IPS-NIHi11 (cell line): ENCODE measurements at regions not wholly inside any gene's neighbourhood (a gene's known extent, or its start where the extent isn't known, plus 50 kb on each side); places are given as distances from the start of the nearest gene placed in this dataset.
A peak's percentile ranks its signal among the peaks of the same experiment; 100 is the strongest.

ENCODE experiments used
- DNase-seq: peaks from one replicate; pipeline ENCODE4 v3.0.0; 2012; ENCODE audit warnings: mixed read lengths, low spot score

DNA sequence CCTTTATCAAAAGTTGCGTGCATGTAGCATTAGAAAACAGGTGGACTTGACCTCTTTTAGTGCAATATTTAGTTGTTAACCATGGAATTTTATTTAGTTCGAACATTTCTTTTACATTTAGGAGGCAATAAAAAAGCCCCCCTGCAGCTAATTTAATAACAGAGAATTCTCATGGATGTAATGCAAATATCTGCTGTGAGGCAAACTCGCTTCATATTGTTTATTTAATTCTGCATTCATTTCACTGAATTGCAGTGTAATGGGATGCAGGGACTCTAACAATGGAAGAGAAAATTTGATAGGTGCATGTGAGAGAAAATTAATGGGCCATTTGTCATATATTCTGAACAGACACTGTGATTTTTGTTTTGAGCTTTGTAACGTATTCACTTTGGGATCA lies 205.1 kb upstream of the CHD1 start:
- no peak for DNase-seq

DNA sequence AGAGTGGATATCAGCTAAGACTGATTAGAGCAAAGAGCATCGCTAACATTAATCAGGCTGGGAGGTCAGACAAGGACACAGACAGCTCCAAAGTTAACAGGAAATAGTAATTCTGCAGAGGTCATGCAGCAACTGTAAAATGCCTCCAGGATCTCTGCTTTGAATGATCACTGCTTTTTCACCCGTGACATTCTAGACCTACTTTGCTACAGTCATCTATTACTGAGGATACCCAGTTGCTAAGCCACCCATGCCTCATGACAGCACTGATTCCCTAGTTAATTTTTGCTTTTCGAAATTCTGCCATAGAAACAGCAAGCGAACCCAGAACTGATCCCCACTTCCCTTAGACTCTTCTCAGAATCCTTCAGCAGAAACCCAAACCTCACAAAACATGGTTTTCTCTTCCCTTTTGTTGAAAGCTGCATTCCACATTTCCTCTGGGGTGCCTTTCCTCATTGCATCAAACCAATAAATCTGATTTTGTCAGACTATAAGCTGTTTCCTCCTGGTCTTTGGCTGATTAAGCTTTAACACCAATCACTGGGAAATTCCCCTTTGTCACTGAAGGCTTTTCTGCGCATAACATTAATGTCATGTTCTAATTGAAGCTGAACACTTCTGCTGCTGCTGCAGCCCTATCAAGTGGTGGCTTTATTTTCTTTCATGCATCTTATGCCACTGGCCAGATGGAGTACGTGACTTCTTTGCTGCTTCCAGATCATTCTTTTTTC lies 201.1 kb upstream of the CHD1 start:
- DNase-seq: no peak

DNA sequence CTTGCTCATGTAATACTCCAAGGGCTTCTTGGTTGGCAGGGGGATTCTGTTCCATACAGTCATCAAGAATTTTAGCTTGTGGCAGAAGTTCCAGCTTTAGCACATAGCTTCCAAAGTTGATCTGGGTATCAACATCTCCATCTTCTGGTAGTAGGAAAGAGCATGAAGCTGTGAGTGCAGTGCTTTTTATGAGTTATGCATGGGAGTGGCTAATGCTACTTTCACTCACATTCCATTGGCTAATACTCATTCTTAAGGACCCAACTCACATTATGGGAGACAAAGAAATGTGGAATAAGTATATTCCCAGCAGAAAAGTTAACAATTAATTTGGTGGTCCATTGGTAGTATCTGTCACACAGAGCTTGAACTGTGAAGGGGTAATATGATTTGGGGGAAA lies 194.2 kb upstream of the CHD1 start:
- DNase-seq: no peak

DNA sequence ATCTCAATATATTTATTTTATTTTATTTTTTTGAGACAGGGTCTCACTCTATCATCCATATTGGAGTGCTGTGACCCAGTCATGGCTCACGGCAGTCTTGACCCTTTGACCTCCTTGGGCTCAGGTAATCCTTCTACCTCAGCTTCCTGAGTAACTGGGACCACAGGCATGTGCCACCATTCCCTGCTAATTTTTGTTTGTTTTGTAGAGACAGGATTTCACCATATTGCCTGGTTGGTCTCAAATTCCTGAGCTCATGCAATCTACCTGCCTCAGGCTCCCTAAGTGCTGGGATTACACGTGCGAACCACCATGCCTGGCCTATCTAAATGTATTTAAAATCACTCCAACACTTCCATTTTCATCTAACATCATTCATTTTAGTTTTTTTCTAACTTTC lies 190.5 kb upstream of the CHD1 start:
- no peak for DNase-seq

DNA sequence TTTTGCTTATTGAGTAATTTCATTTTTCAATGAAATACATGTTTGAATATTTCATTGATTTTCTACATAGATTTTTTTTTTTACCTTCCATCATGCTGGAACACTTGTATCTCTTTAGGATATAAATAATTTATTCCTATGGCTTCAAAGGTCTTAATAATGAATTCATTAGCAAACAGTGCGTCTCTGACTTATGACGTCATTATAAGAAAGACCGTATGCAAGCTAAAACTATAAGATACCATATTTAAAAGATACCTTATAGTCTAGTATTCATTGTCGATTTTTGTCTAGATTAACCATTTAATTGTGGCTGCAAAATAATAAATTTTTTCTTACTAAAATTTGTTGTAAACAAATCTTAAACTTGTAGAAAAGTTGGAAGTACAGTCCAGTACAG lies 187.7 kb upstream of the CHD1 start:
- DNase-seq: no peak

DNA sequence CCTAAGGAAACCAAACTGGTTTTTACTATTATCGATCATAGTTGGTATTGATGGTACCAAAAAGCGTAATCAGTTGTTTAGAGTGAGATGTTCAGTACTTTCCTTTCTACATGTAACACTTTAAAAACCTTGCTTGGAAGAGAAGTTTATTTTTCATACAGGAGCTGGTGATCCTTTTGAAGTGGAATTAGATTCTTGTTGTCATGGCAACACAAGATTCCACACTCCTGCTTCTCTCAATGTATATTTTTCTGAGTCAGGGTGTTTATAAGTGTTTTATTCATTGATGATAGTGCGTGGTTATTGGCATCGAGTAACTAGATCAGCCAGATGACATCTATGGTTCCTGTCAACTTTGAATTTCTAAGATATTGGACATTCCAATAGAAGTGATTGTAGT lies 181.1 kb upstream of the CHD1 start:
- DNase-seq: no peak

DNA sequence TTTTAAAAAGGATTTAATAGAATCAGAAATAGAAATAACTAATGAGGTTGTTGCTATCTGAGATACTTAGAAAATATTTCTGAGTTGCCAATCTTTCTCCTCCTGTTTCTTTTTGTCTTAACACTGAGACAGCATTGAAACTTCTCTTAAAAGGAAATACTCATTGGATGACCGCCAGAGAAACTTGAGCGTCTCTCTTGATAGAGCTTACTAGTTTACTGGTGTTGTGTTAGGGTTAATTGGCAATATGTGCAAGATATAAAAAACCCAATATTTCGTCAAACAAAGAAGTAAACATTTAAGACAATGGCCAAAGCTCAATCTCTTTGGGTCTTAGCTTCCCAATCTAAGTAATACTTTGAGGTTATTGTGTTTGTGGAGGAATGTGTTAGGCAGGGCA lies 176.4 kb upstream of the CHD1 start:
- DNase-seq: no peak

DNA sequence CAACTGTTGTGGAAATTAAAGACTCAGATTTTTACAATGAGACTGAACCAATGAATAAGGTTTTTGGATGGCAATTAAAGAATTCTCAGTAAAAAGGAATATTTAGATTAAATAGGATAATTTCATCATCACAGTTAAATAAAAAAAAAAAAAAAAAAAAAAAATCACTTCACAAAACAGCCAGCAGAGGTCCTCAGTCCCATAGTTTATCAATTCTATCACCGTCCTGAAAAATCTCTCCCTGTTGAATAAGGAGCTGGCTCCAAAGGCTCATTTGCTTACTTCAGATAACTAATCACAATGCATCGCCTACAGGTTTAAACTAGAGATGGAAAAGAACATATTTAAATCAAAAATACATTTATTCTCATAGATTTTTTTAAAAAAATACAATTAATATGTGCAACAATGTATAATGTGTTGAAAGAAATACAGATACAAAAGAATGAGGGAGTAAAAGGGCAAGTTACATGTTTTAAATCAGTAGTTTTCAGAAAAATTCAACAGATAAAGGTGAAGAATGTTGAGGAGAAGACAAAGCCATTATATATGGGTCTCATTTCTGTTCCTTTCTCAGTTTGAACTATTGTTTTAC lies 175.8 kb upstream of the CHD1 start:
- DNase-seq: peak; percentile 43

DNA sequence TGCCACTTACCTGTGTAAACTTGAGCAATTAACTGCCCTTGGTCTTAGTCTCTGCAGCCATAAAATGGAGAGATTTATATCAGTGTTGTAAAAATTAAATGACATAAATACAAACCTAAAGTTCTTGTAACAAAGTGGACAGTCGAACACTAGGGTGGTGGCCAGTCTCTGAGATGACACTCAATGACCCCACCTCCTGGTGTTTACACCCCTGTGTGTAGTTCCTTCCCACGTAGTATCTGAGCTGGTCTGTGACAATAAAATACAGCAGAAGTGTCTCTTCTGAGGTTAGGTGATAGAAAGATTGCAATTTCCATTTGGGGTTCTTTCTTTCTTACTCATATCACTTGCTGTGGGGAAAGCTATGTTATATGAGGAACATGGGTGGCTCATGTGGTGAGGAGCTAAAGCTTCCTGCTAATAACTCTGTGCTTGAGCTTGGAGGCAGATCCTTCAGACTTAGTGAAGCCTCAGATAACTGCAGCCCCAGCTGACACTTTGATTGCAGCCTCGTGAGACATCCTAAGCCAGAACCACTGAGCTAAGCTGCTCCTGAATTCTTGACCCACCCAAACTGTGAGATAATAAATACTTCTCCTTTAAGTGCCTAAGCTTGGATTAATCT lies 173.4 kb upstream of the CHD1 start:
- no peak for DNase-seq

DNA sequence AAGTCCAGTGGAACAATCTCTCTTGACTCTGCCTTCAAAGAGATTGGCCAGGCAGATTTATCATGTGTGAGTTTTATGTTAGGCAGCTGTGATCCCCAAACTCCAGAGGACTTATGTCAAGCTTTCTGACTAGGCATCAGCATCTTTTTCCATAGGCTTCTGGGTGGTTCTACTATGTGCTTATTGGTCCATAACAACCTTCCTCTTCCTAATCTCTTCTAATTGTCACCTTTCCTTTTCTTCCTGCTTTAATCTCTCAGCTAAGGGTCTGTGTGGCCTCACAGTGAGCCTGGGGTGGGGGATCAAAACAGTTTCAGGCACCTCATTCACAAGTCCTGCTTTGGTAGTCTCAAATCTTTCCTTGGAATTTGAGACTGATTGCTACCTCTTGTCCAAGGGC lies 170.9 kb upstream of the CHD1 start:
- no peak for DNase-seq

DNA sequence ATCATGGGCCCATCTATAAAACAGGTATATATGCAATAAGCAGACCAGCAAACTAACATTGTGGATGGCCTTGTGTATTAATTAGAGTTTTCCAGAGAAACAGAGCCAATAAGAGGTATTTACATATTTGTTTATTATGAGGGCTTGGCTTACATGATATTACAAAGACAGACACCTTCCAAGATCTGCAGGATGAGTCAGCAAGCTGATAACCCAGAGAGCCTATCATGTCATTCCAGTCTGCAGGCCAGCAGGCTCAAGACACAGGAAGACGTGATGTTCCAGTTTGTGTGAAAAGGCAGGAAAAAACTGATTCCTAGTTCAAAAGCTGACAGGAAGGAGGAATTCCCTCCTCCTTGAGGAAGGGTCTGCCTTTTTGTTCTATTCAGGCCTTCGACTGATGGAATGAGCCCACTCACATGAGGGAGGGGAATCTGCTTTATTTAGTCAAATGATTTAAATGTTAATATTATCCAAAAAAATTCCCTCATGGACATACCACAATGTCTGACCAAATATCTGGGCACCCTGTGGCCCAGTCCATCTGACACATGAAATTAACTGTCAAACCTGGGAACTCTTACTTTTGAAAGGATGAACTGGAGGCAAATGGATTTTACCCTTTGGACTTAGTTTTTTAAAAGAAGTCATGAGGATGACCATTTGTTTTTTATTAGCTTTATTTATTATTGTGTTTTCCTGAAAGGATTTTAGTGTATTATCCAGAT lies 161.2 kb upstream of the CHD1 start:
- no peak for DNase-seq

DNA sequence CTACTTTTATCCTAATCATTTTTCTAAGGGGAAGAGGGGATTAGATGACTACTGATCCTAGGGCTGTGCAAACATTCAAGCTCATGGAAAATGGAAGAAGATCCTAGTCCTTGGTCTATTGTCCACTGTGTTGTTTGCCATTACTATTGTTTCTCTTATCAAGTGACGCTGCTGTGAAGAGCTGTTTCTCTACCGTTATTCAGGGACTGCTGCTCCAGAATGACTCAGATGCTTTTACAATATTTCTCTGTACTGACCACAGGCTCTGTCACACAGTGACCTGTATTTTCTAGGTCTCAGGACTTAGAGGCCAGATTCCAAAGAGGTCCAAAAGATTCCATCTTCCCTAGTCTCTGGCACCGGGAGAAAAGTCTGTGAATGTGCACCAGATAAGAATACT lies 159.5 kb upstream of the CHD1 start:
- DNase-seq: no peak

DNA sequence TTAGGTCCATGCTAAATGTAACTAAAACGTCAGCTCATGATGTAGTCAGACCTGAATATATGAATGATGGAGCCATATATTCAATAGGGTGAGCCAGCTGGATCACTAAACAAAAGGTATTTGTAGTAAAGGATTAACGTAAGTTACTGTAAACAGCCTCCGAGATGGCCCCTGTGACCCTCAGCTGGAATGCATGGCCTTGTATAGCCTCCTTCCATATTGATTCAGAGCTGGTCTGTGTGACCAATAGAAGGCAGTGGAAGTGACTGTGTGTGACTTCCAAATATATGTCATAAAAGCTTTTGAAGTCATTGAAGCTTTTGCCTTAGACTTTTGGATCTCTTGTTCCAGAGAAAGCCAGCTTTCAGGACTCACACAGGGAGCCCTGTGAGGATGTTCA lies 154.4 kb upstream of the CHD1 start:
- no peak for DNase-seq

DNA sequence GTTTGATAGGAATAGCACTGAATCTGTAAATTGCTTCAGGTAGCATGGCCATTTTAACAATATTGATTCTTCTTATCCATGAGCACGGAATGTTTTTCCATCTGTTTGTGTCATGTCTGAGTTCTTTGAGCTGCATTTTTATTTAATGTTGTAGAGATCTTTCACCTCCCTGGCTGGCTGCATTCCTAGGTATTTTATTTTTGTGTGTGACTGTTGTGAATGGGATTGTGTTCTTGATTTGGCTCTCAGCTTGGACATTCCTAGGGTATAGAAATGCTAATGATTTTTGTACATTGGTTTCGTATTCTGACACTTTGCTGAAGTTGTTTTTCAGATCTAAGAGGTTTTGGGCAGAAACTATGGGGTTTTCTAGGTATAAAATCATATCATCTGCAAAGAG lies 152.9 kb upstream of the CHD1 start:
- DNase-seq: no peak

DNA sequence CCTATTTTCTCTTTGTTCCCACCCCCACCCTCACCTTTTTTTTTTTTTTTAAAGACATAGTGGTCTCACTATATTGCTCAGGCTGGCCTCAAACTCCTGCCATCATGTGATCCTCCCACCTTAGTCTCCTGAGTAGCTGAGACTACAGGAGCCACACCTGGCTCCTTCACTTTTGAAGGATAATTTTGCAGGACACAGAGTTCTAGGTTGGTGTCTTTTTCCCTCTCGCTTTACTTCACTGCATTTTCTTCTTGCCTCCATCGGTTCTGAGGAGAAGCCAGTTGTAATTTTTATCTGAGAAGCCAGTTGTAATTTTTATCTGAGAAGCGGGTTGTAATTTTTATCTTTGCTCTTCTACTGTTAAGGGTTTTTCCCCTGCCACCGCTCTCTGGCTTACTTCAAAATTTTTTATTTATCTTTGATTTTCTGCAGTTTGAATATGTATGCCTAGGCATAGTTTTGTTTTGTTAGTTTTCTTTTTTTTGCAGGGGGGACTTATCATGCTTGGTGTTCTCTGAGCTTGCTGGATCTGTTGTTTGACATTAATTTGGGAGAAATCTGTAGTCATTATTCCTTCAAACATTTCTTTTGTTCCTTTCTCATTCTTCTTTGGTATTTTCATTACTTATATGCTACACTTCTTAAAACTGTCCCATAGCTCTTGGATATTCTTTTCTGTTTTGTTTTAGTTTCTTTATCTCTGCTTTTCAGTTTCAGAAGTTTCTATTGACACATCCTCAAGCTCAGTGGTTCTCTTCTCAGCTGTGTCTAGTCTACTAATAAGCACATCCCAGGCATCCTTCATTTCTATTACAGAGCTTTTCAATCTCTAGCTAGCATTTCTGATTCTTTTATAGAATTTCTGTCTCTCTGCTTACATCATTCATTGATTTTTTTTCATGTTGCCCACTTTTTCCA lies 148.2 kb upstream of the CHD1 start:
- no peak for DNase-seq

DNA sequence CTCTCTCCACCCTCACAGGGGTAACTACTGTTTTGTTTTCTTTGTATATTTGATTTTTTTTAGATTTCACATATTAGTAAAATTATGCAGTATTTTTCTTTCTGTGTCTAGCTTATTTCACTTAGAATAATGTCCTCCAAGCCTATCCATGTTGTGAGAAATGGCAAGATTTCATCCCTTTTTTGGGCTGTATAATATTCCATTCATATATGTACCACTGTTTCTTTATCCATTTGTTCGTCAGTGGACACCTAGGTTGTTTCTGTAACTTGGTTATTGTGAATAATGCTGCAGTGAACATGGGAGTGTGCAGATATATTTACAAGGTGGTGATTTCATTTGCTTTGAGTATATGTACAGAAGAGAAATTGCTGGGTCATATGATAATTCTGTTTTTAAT lies 144.0 kb upstream of the CHD1 start:
- DNase-seq: no peak

DNA sequence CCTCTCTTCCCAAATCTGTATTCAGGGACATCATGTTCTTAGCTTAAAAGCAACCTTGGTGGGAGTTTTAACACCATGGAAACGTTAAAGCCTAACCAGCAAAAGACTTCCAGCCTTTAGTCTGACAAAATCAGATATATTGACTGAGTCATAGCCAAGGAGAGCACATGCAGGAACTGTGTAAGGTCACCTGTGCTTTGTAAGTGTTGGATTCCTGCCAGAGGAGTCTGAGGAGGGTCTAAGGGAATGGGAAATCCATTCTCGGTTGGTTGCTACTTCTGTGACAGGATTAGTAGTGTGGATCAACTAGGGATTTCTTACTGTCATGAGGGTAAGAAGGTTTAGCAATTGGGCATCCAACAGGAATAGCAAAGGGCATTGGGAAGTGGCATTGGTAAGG lies 142.0 kb upstream of the CHD1 start:
- DNase-seq: no peak

DNA sequence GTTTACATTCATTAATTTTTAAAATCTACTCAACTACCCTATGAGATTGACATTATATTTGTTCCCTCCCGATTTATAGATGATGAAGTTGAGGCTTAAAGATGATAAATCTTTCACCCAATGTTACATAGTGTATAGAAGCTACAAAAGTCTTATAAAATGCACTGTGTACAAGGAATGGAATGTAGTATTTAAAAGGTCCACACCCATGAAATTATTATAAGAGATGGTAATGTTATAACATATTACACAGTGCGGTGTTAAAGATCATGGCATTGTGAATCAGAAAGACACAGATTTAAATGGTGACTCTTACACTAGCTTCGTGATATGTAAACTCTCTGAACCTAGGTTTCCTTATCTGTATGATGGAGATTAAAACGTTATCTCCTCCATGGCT lies 141.6 kb upstream of the CHD1 start:
- no peak for DNase-seq

DNA sequence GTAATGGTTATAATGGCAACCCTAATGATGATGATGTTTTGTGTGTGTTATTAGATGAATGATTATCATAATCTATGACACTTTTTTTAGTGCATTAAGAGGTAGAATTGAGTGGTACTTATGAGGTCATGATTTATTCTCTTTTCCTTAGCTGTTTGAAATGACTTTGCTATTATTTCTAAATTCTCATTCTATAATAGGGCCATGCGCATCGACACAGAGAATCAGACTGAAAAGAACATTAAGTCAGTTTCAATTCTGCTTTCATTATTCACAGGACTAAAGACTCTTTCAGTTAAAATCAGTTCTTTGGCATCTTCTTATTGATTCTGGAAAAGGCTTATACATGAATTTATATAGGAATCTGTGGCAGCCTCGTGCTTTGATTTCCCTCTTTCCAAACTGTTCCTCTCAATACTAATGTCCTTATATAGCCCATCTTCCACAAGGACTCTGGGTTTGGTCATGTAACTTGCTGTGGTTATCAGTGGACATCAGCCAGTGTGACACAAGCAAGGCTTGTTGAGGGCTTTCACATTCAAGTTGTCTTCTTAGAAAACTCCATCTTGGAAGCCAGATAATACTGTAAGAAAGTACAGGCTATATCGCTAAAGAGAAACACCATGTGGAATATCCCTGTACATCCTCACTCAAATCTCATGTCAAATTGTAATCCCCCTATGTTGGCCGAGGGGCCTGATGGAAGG lies 140.3 kb upstream of the CHD1 start:
- no peak for DNase-seq

DNA sequence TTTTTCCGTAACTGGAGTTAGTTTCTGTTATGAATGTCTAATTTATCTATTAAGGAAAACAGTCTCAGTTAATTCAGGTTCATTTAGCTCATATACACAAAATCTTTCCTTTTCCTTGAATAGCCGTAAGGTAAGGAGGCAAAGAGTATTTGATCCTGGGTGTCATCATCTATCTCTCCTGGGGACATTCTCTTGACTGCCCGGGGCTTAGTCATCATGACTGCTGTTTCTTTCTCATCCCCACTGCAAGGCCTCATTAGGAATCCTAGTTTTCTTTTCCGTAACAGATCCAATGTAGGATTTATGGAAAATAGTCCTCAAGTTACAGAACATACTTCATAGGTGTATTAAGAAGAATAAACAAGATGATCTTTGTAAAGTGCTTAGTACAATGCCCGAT lies 134.9 kb upstream of the CHD1 start:
- no peak for DNase-seq

DNA sequence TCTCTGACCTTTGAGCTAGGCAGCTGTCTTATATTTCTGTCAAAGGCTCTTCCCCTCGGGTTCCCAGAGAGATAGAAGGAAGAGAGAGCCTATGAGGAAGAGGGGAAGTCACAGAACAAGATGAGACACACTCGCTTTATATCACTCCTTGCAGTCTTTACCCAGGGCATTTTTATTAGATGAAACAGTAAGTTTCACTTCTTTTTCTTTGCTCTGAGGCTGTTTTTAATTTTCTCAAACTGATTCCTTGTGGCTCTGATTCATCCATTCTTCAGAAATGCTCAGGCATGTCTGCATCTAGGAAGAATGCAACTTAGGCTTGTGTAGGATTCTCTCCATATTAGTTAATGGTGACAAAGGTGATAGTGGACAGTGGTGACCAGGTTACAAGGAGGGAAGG lies 132.9 kb upstream of the CHD1 start:
- DNase-seq: no peak
